Keratinocyte (primary cell): ENCODE measurements at regions not wholly inside any gene's neighbourhood (a gene's known extent, or its start where the extent isn't known, plus 50 kb on each side); places are given as distances from the start of the nearest gene placed in this dataset.
"Not testable (repeated sequence)": the region's sequence is repeated elsewhere in the genome, so short reads cannot be mapped to it uniquely, and the experiment has no call there.

Source experiments
- DNase-seq: peaks from one replicate; pipeline ENCODE4 v3.0.0-alpha.2; 2011; ENCODE audit warnings: low read depth, missing footprints, low spot score
- FAIRE-seq: peaks from 2 replicates; lab custom pipeline; 2011; peaks lifted over from hg19 to GRCh38; lab: Jason Lieb, UNC
- H2AFZ ChIP-seq: 2 replicates; pipeline ENCODE4 v1.6.0; 2012; ENCODE audit warnings: low read length, control low read depth, inconsistent platforms; ENCODE audit not compliant: control insufficient read depth
- H3K27ac ChIP-seq: 2 replicates; pipeline ENCODE4 v1.5.1; 2011; ENCODE audit warnings: low read length; ENCODE audit not compliant: control insufficient read depth, insufficient read depth
- H3K27me3 ChIP-seq: 3 replicates; pipeline ENCODE4 v1.6.0; 2011; ENCODE audit warnings: low read length; ENCODE audit not compliant: control insufficient read depth, insufficient read depth; ENCODE audit errors: extremely low read depth
- H3K36me3 ChIP-seq, 2 experiments: 2 replicates in 1 of 2; 3 replicates in 1 of 2; pipeline ENCODE4 v1.5.1; 2011; ENCODE audit warnings: low read length in 2 of 2, mild to moderate bottlenecking in 1 of 2; ENCODE audit not compliant: control insufficient read depth in 2 of 2, insufficient read depth in 2 of 2; ENCODE audit errors: extremely low read depth in 1 of 2
- H3K4me1 ChIP-seq: 3 replicates; pipeline ENCODE4 v1.5.1; 2011; ENCODE audit warnings: low read length; ENCODE audit not compliant: control insufficient read depth, insufficient read depth; ENCODE audit errors: extremely low read depth
- H3K4me2 ChIP-seq: 3 replicates; pipeline ENCODE4 v1.6.0; 2011; ENCODE audit warnings: low read depth, low read length; ENCODE audit not compliant: control insufficient read depth, insufficient read depth; ENCODE audit errors: extremely low read depth
- H3K4me3 ChIP-seq, 3 experiments: fragments of 200-600 bp in 1 of 3; sonication (generic) in 1 of 3; 2 replicates in 2 of 3; 3 replicates in 1 of 3; pipeline ENCODE4 v1.5.1; 2011 to 2016; ENCODE audit warnings: low read length in 3 of 3, mild to moderate bottlenecking in 3 of 3, control low read depth in 2 of 3, inconsistent platforms in 1 of 3, low read depth in 1 of 3, mixed read lengths in 1 of 3, mixed run types in 1 of 3, moderate library complexity in 1 of 3; ENCODE audit not compliant: control insufficient read depth in 2 of 3, insufficient read depth in 2 of 3; ENCODE audit errors: extremely low read depth in 1 of 3
- H3K79me2 ChIP-seq: 2 replicates; pipeline ENCODE4 v1.6.0; 2012; ENCODE audit warnings: low read length; ENCODE audit not compliant: control insufficient read depth, insufficient read depth
- H3K9ac ChIP-seq: 3 replicates; pipeline ENCODE4 v1.6.0; 2011; ENCODE audit warnings: low read length; ENCODE audit not compliant: control insufficient read depth, insufficient read depth; ENCODE audit errors: extremely low read depth
- H3K9me1 ChIP-seq: 3 replicates; pipeline ENCODE4 v1.6.0; 2011; ENCODE audit warnings: low read length; ENCODE audit not compliant: control insufficient read depth, insufficient read depth; ENCODE audit errors: extremely low read depth
- H3K9me3 ChIP-seq: 2 replicates; pipeline ENCODE4 v1.5.1; 2012; ENCODE audit warnings: low read depth, low read length; ENCODE audit not compliant: control insufficient read depth
- H4K20me1 ChIP-seq: 3 replicates; pipeline ENCODE4 v1.6.0; 2011; ENCODE audit warnings: low read length; ENCODE audit not compliant: control insufficient read depth, insufficient read depth; ENCODE audit errors: extremely low read depth
- CTCF ChIP-seq, 3 experiments: IDR thresholded peaks in 1 of 3; conservative IDR thresholded peaks in 1 of 3; optimal IDR thresholded peaks in 1 of 3; 2 replicates in 2 of 3; 3 replicates in 1 of 3; pipeline versions ENCODE3 to v1.5.1; 2011; ENCODE audit warnings: low read length in 3 of 3, mild to moderate bottlenecking in 3 of 3, moderate library complexity in 2 of 3, control low read depth in 1 of 3, inconsistent platforms in 1 of 3; ENCODE audit not compliant: insufficient read depth in 2 of 3; ENCODE audit errors: extremely low read depth in 1 of 3
- EZH2 ChIP-seq: IDR thresholded peaks from one replicate; pipeline ENCODE4 v1.6.1; 2012; ENCODE audit warnings: inconsistent platforms, mild to moderate bottlenecking, low read length, moderate library complexity
- dilution Hi-C: fragments of 300-500 bp; cut with MboI; formaldehyde crosslinking; loops from one replicate; pipeline ENCODE4 v1.7.0; 2020; ENCODE audit warnings: low sequenced_read_pairs; ENCODE audit not compliant: extremely low pct_ligation_motif_present

GRCh38 chrX:127207326-127207725 is 387.8 kb downstream of the PRR32 start:
- dilution Hi-C loops = no loop called here
- DNase-seq = no peak
- H3K9me3 ChIP-seq = no peaks in the 10 kb centered on the region
- H3K27ac ChIP-seq = no peak overlapping the region
- no peak overlapping the region for H2AFZ ChIP-seq
- no peaks in the 10 kb centered on the region for H3K9me1 ChIP-seq
- no peaks in the 10 kb centered on the region for H3K79me2 ChIP-seq
- H4K20me1 ChIP-seq = no peaks in the 10 kb centered on the region
- no peak overlapping the region for H3K4me2 ChIP-seq
- no peaks in the 10 kb centered on the region for H3K36me3 ChIP-seq
- no peaks in the 10 kb centered on the region for H3K4me1 ChIP-seq
- FAIRE-seq = no peak
- H3K9ac ChIP-seq = no peak overlapping the region
- no peak overlapping the region for H3K4me3 ChIP-seq
- TF ChIP-seq CTCF (optimal IDR thresholded peaks at IDR 0.05 in 1 of 3, IDR thresholded peaks at IDR 0.05 in 1 of 3, conservative IDR thresholded peaks at IDR 0.05 in 1 of 3; ENCODE audit: extremely low read depth in 1 of 3, insufficient read depth in 2 of 3, low read length in 3 of 3) (no peak), EZH2 (no peak)
- H3K27me3 ChIP-seq = no peaks in the 10 kb centered on the region

- H3K9ac ChIP-seq, H3K27ac ChIP-seq, H3K36me3 ChIP-seq, H3K4me3 ChIP-seq, H3K4me1 ChIP-seq, DNase-seq, H3K9me3 ChIP-seq, H3K79me2 ChIP-seq, H4K20me1 ChIP-seq, H3K27me3 ChIP-seq, FAIRE-seq, H3K9me1 ChIP-seq, H2AFZ ChIP-seq, dilution Hi-C loops, H3K4me2 ChIP-seq: not testable (repeated sequence)
These were observed 402.3 kb downstream of the PRR32 start for GRCh38 chrX:127221821-127222220.

GRCh38 chrX:127243654-127244053 is 424.1 kb downstream of the PRR32 start:
- Histone ChIP-seq H3K4me3 (no peak overlapping the region), H3K27me3 (no peaks in the 10 kb centered on the region), H3K9me3 (no peaks in the 10 kb centered on the region), H3K27ac (no peak overlapping the region), H3K36me3 (no peaks in the 10 kb centered on the region), H3K9me1 (no peaks in the 10 kb centered on the region), H2AFZ (no peak overlapping the region), H4K20me1 (no peaks in the 10 kb centered on the region), H3K79me2 (no peaks in the 10 kb centered on the region), H3K4me1 (no peaks in the 10 kb centered on the region), H3K4me2 (no peak overlapping the region), H3K9ac (no peak overlapping the region)
- DNase-seq (no peak), FAIRE-seq (no peak)
- dilution Hi-C loops = no loop called here
- TF ChIP-seq CTCF (optimal IDR thresholded peaks at IDR 0.05 in 1 of 3, IDR thresholded peaks at IDR 0.05 in 1 of 3, conservative IDR thresholded peaks at IDR 0.05 in 1 of 3; ENCODE audit: extremely low read depth in 1 of 3, insufficient read depth in 2 of 3, low read length in 3 of 3) (no peak), EZH2 (no peak)
